A673 (cell line): ENCODE measurements at regions not wholly inside any gene's neighbourhood (a gene's known extent, or its start where the extent isn't known, plus 50 kb on each side); places are given as distances from the start of the nearest gene placed in this dataset.
"Not testable (repeated sequence)": the region's sequence is repeated elsewhere in the genome, so short reads cannot be mapped to it uniquely, and the experiment has no call there.

ENCODE experiments used
- BruUV-seq: library from RNA; stranded (reverse); fragments of 400-500 nt; replicated peaks from 2 replicates; lab custom pipeline; 2021; lab: Mats Ljungman, UMichigan
- CTCF ChIA-PET: fragments of 300-600 bp; sonication (Branson Sonifier 250); formaldehyde crosslinking; loops from one replicate; lab custom pipeline; 2022; ENCODE audit warnings: antibody characterized with exemption; lab: Charles Lee
- POLR2A ChIA-PET: fragments of 300-600 bp; sonication (Branson Sonifier 250); formaldehyde crosslinking; loops from one replicate; lab custom pipeline; 2022; ENCODE audit warnings: antibody characterized with exemption; ENCODE audit not compliant: low non-redundant PET; lab: Charles Lee
- DNase-seq: peaks from one replicate; pipeline ENCODE4 v3.0.0-alpha.2; 2015; ENCODE audit warnings: low spot score
- H3K27ac ChIP-seq: fragments of 200-600 bp; sonication (generic); 2 replicates; pipeline ENCODE4 v1.5.1; 2016; ENCODE audit warnings: mixed run types, low read depth, mild to moderate bottlenecking, mixed read lengths, antibody characterized with exemption, low read length; ENCODE audit not compliant: poor library complexity, severe bottlenecking
- H3K27me3 ChIP-seq: fragments of 200-600 bp; sonication (generic); replicated peaks from 2 replicates; pipeline ENCODE4 v1.6.1; 2017; ENCODE audit warnings: mixed run types, low read depth, mild to moderate bottlenecking, mixed read lengths, antibody characterized with exemption, low read length; ENCODE audit not compliant: insufficient read depth, poor library complexity
- H3K36me3 ChIP-seq: fragments of 200-600 bp; sonication (generic); 2 replicates; pipeline ENCODE4 v1.6.1; 2016; ENCODE audit warnings: mixed run types, mild to moderate bottlenecking, mixed read lengths, antibody characterized with exemption, low read length; ENCODE audit not compliant: insufficient read depth, poor library complexity, severe bottlenecking
- H3K4me1 ChIP-seq: fragments of 200-600 bp; sonication (generic); 2 replicates; pipeline ENCODE4 v1.6.1; 2017; ENCODE audit warnings: mixed run types, mild to moderate bottlenecking, mixed read lengths, antibody characterized with exemption, low read length; ENCODE audit not compliant: insufficient read depth, poor library complexity, severe bottlenecking
- H3K4me3 ChIP-seq: fragments of 200-600 bp; sonication (generic); 2 replicates; pipeline ENCODE4 v1.5.1; 2016; ENCODE audit warnings: low read depth, mixed run types, mild to moderate bottlenecking, mixed read lengths, low read length; ENCODE audit not compliant: poor library complexity, severe bottlenecking
- H3K9me3 ChIP-seq: fragments of 200-600 bp; sonication (generic); 2 replicates; pipeline ENCODE4 v1.6.1; 2016; ENCODE audit warnings: mixed run types, low read depth, mild to moderate bottlenecking, mixed read lengths, antibody characterized with exemption, low read length; ENCODE audit not compliant: poor library complexity, severe bottlenecking
- CTCF ChIP-seq: fragments of 300-800, 200-600 bp; sonication (generic); conservative IDR thresholded peaks from 2 replicates; pipeline ENCODE4 v1.5.1; 2017; ENCODE audit warnings: low read depth, mild to moderate bottlenecking, antibody characterized with exemption, low read length, moderate library complexity, mixed read lengths
- EZH2 ChIP-seq: fragments of 200-600 bp; sonication (generic); IDR thresholded peaks from 2 replicates; pipeline ENCODE4 v1.6.1; 2017; ENCODE audit warnings: borderline replicate concordance, low read depth, mild to moderate bottlenecking, mixed read lengths, antibody characterized with exemption, low read length; ENCODE audit not compliant: poor library complexity, severe bottlenecking
- intact Hi-C: fragments of 100-400 bp; cut with micrococcal nuclease; formaldehyde crosslinking; loops from one replicate; pipeline ENCODE4 v1.10.0; 2022; ENCODE audit not compliant: unreplicated experiment

DNA sequence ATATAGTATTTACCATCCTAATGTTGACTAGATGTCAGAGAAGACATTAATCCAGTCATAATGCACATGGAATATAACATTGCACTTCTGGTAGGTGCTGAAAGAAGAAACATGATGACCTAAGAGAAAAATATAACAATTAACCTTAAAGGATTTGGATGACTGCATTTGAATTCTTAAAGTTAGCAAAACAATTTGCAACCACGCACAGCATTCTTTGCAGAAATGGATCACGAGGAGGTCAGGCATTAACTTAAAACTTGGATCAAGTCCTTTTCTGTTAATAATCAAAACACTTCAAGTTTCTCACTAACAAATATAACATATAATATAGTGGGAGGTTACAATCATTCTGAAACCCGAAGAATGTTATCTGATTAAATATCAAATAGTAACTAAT is 525.0 kb upstream of the SLITRK6 start:
- TF ChIP-seq CTCF, result no peak
- no peak for TF ChIP-seq EZH2
- no peaks in the 10 kb centered on the region for H3K27me3 ChIP-seq
- no peaks in the 10 kb centered on the region for H3K36me3 ChIP-seq
- ChIA-PET POLR2A (no interaction called here), CTCF (no interaction called here)
- H3K4me3 ChIP-seq, result no peak overlapping the region
- intact Hi-C loops, result no loop called here
- DNase-seq, result no peak
- no peaks in the 10 kb centered on the region for H3K9me3 ChIP-seq
- H3K4me1 ChIP-seq, result no peaks in the 10 kb centered on the region
- H3K27ac ChIP-seq, result no peak overlapping the region
- BruUV-seq, result no TSS peak

- H3K9me3 ChIP-seq, result no peaks in the 10 kb centered on the region
- no peaks in the 10 kb centered on the region for H3K4me1 ChIP-seq
- H3K27me3 ChIP-seq, result no peaks in the 10 kb centered on the region
- DNase-seq, result no peak
- TF ChIP-seq EZH2, result no peak
- no peak for TF ChIP-seq CTCF
- CTCF ChIA-PET, result no interaction called here
- no peak overlapping the region for H3K4me3 ChIP-seq
- no peak overlapping the region for H3K27ac ChIP-seq
- intact Hi-C loops, result no loop called here
- no TSS peak for BruUV-seq
- POLR2A ChIA-PET, result no interaction called here
- no peaks in the 10 kb centered on the region for H3K36me3 ChIP-seq
Measured at GRCh38 chr13:86355301-86355700, 556.1 kb upstream of the SLITRK6 start.

GRCh38 chr13:86357106-86357505 is 557.9 kb upstream of the SLITRK6 start:
- ChIA-PET POLR2A (no interaction called here), CTCF (no interaction called here)
- H3K27me3 ChIP-seq, result no peaks in the 10 kb centered on the region
- H3K4me3 ChIP-seq, result no peak overlapping the region
- no peaks in the 10 kb centered on the region for H3K4me1 ChIP-seq
- no TSS peak for BruUV-seq
- intact Hi-C loops, result no loop called here
- H3K27ac ChIP-seq, result no peak overlapping the region
- TF ChIP-seq EZH2 (no peak), CTCF (no peak)
- no peak for DNase-seq
- no peaks in the 10 kb centered on the region for H3K36me3 ChIP-seq
- H3K9me3 ChIP-seq, result no peaks in the 10 kb centered on the region

GRCh38 chr13:86363749-86364148 is 564.5 kb upstream of the SLITRK6 start:
- H3K36me3 ChIP-seq, DNase-seq, H3K4me1 ChIP-seq, POLR2A ChIA-PET, H3K27me3 ChIP-seq, BruUV-seq, H3K27ac ChIP-seq, H3K4me3 ChIP-seq, CTCF ChIA-PET, intact Hi-C loops, H3K9me3 ChIP-seq: not testable (repeated sequence)
